DND-41 (cell line): ENCODE measurements at regions not wholly inside any gene's neighbourhood (a gene's known extent, or its start where the extent isn't known, plus 50 kb on each side); places are given as distances from the start of the nearest gene placed in this dataset.

Experiments used
- CTCF ChIP-seq: IDR thresholded peaks from 2 replicates; pipeline ENCODE4 v1.5.1; 2012; ENCODE audit warnings: borderline replicate concordance, low read length, moderate library complexity, mild to moderate bottlenecking; ENCODE audit not compliant: poor library complexity, severe bottlenecking; ENCODE audit errors: extremely low read depth
- EZH2 ChIP-seq: IDR thresholded peaks from 3 replicates; pipeline ENCODE4 v1.6.1; 2012; ENCODE audit warnings: borderline replicate concordance, low read depth, mild to moderate bottlenecking, moderate library complexity, low read length, inconsistent platforms; ENCODE audit not compliant: severe bottlenecking

- TF ChIP-seq CTCF (no peak), EZH2 (no peak)
Measured at GRCh38 chr7:138195151-138195571, 118.9 kb downstream of the AKR1D1 start.
